HG02885 (cell line): ENCODE measurements at regions not wholly inside any gene's neighbourhood (a gene's known extent, or its start where the extent isn't known, plus 50 kb on each side); places are given as distances from the start of the nearest gene placed in this dataset.

Experiments used
- ATAC-seq: cut with Tn5 transposase; IDR thresholded peaks from one replicate; pipeline ENCODE4 v1.9.1; 2021; ENCODE audit warnings: mild to moderate bottlenecking; ENCODE audit not compliant: unreplicated experiment, poor library complexity

DNA sequence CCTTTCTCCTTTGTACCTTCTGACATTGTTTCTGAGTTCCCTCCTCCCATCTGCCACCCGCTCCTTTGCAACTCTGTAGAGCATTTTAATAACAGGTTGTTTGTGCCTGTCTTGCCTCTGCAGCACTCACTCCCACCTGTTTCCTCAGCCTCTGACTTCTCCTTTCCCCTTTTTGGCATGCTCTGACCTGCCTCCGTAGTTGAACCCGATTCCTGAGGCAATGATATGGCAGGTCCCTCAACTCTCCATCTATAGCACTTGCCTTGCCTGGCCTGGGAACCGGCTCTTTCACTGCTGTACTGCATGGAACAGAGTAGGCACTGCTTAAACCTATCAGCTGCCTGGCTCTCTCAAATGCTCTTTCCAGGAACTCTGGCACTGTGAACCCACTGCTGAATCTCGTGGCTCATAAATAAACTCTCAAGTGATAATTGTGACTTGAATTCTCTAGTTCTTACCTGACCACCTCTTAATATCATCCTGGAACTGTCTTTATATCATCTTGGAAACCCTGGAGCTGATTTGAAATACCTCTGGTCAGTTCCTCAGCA is 50.3 kb downstream of the UTRN start:
- ATAC-seq, result no peak

- no peak for ATAC-seq
Measured at GRCh38 chr6:144335914-144336313, 50.8 kb downstream of the UTRN start.

- ATAC-seq, result no peak
Measured at GRCh38 chr6:144336900-144337299, 51.8 kb downstream of the UTRN start.

- ATAC-seq, result no peak
Measured at GRCh38 chr6:144338474-144338873, 53.3 kb downstream of the UTRN start.

DNA sequence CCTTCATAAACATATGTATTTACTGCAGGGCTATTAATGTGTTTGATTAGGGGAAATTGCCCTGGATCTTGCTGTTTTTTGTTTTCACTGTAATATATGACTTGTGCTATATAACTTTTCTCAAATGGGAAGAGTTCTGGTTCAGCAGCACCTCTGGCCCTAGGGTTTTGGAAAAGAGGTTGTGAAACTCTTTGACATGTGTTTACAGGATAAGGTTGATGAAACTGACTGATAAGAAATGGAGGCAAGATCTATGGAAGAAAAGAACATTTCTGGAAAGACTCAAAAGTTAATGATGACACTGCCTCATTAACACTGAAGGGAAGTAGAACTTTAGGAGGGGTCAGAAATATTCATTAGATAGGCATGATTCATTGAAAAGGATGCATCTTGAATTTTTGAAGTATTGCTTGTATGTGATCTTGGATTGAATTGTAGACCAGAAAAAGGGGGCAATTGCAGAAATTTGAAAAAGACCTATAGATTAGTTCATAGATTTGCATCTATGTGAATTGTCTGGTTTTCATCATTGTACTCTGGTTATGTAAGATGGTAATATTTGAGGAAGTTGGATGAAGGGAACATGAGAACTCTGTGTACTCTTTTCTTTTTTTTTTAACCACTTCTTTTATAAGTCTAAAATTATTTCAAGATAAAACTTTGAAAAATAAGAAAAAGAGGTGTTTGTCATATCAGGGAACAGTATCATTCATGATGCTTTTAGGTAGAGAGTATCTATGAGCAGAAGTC is 54.0 kb downstream of the UTRN start:
- ATAC-seq, result no peak

- ATAC-seq, result no peak
Measured at GRCh38 chr6:144339859-144340452, 54.8 kb downstream of the UTRN start.

DNA sequence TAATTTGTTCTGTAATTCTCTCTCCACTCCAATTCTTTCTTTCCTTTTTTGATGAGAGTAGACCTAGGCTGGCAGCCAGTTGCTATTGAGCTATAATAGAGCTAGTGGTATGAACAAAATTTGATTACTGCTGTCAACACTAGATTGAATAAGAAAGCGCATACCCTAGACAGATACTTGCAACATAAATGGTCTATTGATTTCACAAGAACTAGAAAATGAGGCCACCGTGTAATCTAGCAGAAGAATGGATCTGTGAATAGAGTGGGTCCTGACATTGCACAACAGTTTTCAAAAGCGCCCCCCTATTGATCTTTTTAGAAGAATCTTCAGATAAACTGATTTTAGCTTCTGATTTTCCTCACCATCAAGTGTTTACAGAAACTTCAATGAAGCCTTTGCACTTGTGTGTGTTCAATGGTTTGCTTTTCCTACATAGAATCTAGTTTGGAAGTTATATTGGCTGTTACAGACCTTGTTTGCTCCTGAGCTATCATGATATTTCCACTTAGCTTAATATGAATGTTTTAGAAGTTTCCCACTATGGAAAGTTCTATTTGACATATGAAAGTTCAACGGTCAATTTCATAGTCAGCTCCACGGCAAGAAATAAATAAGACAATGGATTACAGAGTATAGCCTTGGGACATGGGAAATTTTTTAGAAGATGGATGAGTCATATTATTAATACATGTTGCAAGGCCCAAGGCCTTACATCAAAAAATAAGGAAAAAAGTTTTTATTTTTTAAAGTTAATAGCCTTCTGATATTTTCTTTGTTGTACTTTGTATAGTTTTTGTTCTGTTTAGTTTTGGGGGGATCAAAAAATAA is 55.6 kb downstream of the UTRN start:
- no peak for ATAC-seq

DNA sequence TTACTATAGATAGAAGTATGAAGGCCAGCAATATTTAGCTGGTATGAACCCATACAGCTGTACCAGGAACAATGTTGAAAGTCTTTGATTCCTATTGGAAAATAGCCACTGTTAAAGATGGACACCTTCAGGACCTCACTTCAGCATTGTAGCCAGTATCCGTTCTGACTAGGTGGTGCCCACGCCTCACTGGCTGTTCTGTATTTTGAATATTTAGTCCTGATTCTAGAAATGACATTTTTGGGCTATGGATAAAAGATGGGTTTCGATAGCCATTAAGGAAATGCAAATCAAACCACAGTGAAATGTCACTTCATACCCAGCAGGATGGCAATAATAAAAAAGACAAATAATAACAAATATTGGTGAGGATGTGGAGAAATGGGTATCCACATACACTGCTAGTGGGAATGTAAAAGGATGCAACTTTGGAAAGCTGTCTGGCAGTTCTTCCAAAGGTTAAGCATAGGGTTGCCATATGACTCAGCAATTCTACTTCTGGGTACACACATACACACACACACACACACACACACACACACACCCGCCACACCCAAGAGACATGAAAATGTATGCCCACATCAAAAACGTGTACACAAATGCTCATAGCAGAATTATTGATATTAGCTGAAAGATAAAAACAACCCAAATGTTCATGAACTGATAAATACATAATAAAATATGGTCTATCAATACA is 56.8 kb downstream of the UTRN start:
- ATAC-seq, result peak; percentile 34

DNA sequence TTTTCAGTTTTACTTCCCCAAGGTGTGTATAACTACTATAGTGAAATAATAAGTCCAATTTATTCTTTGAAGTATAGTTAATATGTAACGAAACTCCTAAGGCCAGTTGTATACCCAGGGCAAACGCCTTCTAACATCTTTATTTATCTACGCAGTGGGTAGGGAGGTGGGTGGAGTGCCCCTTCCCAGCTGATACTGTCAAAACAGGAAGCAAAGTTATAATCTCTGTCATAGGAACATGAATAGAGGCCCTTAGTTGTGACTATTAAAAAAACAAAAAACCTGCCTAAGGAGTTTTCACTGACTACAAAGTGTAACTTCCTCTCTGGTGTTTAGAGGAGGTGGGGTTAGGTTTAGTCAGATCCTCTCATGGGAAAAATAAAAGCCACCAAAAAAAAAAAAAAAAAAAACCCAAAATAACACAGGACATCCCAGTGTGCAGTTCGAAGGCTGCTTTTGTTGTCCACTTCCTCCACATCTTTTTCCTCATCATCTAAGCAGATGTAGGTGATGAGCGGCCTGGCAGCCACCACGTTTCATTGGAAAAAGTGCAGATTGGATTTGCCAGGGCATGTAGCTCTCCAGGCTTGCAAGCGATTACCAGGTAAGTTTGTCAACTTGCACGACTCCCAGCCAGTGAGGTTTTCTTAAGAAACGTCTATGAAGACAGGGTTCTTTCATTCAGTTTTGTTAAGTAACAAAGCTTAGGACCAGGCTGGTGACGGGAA is 58.7 kb downstream of the UTRN start:
- ATAC-seq, result peak; percentile 38

DNA sequence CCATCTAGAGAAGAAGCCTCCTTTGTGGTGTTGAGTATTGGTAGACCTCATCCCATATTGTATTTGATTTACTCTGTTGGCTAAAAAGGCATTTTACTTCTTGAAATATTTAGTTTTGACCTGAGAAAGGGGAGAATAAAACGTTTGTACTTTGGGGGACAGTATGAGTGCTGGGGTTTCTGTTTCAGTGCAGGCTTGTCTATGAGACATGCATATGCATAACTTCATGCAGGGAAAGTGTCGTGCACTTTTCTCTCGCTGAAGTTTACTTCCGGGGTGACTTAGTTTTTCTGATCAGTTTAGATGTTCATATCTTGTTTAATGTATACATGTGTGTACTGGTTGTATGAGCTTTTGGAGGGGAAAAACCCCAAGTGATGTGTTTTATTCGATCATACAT is 59.5 kb downstream of the UTRN start:
- ATAC-seq, result peak; percentile 54

DNA sequence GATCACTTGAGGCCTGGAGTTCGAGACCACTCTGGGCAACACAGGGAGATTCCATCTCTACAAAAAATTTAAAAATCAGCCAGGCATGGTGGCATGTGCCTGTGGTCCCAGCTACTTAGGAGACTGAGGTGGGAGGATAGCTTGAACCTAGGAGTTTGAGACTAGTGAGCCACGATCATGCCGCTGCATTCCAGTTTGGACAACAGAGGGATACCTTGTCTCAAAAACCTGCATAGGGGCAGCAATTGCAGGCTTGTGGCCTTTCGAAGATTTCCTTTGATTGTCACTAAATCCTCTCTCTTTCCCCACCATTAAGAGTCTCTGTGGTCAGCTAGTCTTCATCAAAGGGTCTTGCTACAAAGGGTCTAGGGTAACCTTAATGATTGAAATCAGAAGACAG is 60.3 kb downstream of the UTRN start:
- no peak for ATAC-seq

DNA sequence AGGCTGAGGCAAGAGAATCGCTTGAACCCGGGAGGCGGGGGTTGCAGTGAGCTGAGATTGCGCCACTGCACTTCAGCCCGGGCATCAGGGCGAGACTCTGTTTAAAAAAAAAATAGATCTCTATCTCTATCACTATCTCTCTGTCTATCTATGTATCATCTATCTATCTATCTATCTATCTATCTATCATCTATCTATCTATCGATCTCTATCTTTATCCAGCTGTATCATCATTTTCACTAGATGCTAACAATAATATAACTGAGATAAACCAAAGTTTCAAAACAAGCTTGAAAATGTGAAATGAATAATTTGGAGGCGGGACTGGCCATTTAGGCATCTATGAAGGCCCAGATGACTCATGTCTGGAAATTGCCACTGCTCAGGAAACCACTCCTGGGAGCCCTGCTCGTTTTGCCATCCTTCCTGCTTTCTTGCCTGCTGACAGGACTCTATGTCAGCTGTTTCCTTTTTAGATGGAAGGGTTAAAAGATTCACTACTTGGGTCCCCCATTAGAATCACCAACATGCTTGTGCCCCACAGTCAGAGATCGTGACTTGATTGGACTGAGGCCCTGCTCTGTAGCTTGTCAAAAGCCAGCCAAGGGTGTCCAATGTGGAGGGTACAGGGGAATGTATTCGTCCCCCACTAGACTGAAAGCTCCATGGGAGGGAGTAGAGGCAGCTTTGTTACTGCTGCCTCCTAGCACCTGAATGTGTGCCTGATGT is 61.7 kb downstream of the UTRN start:
- ATAC-seq, result no peak

DNA sequence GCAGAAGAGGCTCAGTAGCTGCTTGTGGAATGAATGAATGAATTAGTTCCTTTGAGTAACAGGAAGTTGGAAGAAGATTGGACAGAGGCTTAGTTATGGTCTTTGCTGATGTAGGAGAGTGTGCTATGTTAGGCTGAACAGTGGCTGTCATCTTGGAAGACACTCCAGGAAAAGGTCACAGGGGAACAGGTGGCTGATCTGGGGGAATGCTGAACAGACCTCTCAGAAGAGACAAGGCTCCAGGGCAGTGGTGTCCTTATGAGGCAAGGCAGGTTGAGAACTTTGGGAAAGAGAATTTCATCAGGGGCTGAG is 62.3 kb downstream of the UTRN start:
- ATAC-seq, result no peak

DNA sequence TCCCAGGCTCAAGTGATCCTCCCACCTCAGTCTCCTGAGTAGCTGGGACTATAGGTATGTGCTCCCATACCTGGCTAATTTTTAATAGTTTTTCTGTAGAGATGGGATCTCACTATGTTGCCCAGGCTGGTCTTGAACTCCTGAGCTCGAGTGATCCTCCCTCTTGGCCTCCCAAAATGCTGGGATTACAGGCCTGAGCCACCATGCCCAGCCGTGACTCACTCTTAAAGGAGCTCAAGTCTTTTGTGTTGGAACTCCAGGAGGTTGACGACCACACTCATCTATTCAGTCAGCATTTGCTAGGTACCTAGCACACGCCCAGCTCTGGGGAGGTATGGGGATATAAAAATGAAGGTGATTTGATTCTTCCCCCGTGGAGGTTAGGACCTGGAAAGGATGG is 62.8 kb downstream of the UTRN start:
- no peak for ATAC-seq

GRCh38 chr6:144349690-144350527 is 64.8 kb downstream of the UTRN start:
- peak; percentile 26 for ATAC-seq

DNA sequence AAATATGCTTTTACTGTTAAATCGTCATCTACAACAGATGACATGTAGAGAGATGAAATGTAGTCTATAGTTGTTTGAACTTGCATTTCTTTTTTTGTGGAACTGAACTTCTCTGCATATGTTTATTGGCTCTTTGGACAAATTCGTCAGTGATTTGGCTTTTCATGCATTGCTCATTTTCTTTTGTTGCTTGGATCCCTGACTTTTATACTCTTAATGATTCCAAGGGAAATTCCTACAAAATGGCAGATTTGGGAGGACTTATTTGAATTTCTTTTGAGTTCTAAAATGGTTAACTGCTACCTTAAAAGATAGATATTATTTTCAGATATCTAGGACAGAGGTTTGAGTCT is 65.4 kb downstream of the UTRN start:
- ATAC-seq, result peak; percentile 3

DNA sequence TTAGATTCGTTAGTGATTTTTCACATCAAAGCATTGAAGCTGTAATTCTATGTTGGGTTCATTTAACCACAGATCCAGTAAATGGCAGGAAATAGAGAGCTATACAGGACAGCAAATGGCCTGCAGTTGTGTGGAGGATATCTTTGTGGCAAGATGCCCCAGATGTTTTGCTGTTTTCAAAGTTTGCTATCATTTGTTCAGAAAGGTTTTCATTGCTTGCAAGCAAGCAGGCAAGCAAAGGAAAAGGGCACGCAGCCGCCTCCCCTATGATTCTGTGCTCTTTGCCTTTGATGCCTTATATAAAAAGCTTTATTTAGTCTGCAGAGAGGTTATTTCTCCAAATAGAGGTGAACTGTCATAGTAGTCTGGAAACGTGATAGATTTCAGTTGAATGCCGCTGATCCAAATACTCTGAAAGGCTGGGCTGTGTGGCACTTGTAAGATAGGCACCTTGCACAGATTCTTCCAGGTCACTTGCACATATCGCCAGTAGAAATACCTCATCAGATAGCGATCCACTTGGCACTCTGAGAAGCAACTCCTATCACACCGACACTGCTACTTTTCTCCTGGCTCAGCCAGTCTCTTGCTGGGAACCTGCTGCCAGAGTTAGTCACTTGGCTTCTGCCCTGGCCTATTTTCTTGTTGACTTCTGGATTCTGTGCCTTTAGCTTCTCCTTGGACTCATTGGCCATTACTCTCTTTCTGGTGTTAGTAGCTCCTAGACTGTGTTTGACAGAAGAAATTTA is 66.4 kb downstream of the UTRN start:
- ATAC-seq, result no peak

DNA sequence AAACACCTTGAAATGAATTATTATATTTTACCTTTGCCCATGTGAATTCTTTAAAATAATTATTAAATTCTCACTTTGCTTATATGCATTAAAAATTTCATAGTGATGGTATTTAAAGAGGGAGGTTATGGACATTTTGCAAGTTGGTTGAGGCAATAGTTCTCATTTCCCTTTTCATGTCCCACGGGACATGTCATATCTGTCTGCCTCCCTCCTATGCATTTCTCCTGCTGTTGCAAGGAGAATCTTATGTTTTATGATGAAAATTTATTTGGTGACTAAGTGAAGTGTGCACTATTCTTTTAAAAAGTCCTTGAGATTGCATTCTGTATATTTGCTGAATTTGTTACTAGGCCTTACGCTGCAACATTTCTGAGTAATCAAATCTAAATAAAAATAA is 67.2 kb downstream of the UTRN start:
- peak; percentile 28 for ATAC-seq
